Stimulated activated CD4-positive, alpha-beta T cell treated with anti-CD3 and anti-CD28 coated beads, Interleukin-15, amount 100 ng/mL, for 24 hours (primary cell): ENCODE measurements at regions not wholly inside any gene's neighbourhood (a gene's known extent, or its start where the extent isn't known, plus 50 kb on each side); places are given as distances from the start of the nearest gene placed in this dataset.
"Not testable (repeated sequence)": the region's sequence is repeated elsewhere in the genome, so short reads cannot be mapped to it uniquely, and the experiment has no call there.

Experiments
- DNase-seq: peaks from one replicate; pipeline ENCODE4 v3.0.0-alpha.2; 2020

GRCh38 chr10:106280896-106281460 lies 883.5 kb downstream of the SORCS1 start:
- no peak for DNase-seq

DNA sequence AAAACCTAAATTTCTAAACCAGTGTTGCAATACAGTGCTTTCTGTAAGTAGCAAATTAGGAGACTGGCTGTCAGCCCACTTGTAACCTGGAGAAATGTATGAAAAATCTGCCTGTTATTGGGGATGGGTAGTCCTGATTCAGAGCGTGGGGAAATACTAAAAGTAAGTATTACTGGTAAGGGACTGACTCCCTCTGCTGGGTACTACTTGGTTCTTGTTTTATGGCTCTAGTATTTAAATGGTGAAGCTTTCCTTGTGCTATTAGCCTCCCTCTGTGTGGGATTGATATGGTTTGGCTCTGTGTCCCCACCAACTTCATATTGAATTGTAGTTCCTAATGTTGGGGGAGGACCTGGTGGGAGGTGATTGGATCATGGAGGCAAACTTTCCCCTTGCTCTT lies 886.1 kb downstream of the SORCS1 start:
- DNase-seq, result no peak

- DNase-seq, result no peak
These were observed 893.3 kb downstream of the SORCS1 start for GRCh38 chr10:106271237-106271636.

GRCh38 chr10:106268000-106268399 lies 896.5 kb downstream of the SORCS1 start:
- no peak for DNase-seq

GRCh38 chr10:106267591-106267990 lies 896.9 kb downstream of the SORCS1 start:
- no peak for DNase-seq

DNA sequence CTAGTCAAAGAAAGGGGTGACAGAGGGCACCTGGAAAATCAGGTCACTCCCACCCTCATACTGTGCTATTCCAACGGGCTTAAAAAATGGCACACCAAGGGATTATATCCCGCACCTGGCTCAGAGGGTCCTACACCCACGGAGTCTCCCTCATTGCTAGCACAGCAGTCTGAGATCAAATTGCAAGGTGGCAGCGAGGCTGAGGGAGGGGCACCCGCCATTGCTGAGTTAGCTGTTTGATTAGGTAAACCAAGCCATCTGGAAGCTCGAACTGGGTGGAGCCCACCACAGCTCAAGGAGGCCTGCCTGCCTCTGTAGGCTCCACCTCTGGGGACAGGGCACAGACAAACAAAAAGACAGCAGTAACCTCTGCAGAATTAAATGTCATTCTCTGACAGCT lies 907.1 kb downstream of the SORCS1 start:
- not testable (repeated sequence) for DNase-seq

DNA sequence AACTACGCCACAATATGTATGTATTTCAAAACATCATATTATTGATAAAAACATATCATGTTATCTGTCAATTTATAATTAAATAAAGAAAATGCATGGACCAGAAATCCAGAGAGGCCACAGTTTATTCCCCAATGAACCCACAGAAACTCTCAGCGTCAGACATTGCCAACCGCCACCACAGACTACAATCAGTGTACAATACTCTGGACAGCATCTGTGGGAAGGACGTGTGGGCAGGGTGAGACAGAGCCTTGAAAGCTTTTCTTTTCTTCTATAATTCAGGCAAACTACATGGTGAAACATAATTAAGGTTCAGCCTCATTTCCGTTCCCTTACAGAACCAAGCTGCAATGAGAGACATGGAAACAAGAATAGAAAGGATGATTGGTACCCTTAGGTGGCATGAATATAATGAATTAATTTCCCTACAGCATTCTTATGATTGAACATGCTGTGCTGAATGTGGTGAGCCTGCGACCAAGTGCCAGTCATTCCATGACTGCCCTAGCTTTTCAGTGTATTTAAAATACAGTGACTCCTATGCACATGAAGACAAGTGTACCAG lies 909.3 kb downstream of the SORCS1 start:
- no peak for DNase-seq

- no peak for DNase-seq
These were observed 910.4 kb downstream of the SORCS1 start for GRCh38 chr10:106254071-106254470.

- DNase-seq, result no peak
These were observed 912.0 kb downstream of the SORCS1 start for GRCh38 chr10:106252541-106252940.

GRCh38 chr10:106251573-106251972 lies 912.9 kb downstream of the SORCS1 start:
- no peak for DNase-seq

GRCh38 chr10:106242301-106242700 lies 922.2 kb downstream of the SORCS1 start:
- DNase-seq, result no peak

DNA sequence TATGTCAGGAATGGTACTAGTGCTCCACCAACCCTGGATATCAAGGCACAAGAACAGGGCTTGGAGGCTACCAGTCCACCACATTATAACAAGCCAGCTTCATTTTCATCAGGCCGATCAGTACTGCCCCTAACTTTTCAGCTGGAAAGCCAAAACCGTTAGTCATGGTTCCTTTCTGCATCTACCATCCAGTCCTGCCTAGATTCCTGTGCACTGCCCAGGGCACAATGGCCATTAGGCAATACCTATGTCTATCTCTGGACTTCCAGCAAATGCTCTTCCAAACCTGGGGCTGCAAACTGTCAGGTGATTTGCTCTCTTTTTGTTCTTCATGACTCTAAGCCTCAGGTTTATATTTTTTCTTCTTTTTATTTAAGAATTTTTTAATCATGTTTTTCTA lies 937.7 kb downstream of the SORCS1 start:
- DNase-seq, result no peak

- DNase-seq, result no peak
These were observed 938.4 kb downstream of the SORCS1 start for GRCh38 chr10:106226142-106226541.

DNA sequence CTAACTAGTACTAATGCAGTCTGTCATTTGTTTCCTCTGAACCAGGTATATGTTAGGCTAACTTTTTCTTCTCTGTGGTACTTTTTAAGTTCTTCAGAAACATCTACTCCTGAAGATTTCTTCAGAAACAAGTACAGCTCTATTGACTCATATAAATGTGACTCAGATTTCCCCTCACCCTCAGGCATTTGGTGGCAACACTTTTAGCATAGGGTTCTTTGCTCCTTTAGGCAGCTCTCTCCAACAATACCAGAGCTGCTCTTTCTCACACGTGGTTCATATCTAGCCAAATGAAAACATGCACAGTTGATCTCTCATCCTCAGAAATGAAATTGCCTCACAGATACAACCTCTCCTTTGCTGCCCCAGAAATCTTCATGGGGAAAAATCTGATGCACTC lies 939.8 kb downstream of the SORCS1 start:
- DNase-seq, result no peak

DNA sequence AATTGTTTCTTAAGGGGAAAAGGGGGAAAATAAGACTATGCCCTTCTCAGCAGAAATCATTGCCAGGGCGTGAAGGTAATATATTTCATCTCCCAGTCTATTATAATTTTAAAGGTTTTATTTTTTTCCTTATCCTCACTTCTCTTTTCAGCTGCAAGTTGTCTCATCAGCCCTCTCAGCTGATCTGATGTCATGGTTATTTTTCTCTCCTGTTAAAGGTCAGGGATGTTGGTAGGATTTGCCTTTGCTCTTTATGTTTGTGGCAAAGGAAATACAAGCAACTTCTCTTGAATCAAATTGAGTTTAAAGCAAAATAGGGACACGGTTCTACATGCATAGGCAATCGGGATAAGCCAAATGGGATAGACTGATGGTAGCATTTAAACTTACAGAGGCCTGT lies 946.9 kb downstream of the SORCS1 start:
- no peak for DNase-seq

GRCh38 chr10:106216085-106216484 lies 948.4 kb downstream of the SORCS1 start:
- DNase-seq, result no peak

DNA sequence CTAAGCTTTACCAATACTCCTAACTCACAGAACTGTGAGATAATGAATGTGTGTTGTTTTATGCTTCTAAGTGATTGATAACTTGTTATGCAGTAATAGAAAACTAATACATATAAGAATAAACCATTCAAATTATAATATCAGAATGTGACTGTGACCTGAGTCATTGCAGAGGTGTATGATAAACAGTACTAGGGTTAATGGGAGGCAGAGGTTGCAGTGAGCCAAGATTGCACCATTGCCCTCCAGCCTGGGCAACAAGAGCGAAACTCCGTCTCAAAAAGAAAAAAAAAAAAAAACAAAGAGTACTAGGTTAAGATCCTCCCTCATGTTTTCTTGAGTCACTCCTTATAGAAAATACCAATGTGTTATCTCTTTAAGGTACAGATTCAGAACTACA lies 950.3 kb downstream of the SORCS1 start:
- no peak for DNase-seq

GRCh38 chr10:106213493-106213892 lies 951.0 kb downstream of the SORCS1 start:
- no peak for DNase-seq

GRCh38 chr10:106198275-106198674 lies 966.2 kb downstream of the SORCS1 start:
- no peak for DNase-seq

DNA sequence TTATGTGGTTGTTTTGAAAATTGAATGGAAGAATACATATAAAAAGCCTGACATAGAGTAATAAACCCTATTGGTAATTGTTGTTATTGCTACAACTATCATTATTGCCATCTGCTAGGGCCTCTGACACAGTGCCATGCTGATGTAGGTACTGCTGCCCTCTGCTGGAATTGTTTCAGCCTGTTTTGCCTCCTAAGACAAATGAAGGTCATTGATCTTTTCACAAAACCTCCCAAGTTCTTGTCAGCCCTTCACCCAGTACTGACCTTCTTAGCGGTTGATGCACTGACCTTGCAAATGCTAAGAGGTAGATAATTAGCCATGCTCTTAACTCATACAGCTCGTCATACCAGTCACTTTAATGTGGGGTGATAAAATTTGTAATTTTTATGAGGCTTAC lies 975.2 kb downstream of the SORCS1 start:
- peak; percentile 22 for DNase-seq

DNA sequence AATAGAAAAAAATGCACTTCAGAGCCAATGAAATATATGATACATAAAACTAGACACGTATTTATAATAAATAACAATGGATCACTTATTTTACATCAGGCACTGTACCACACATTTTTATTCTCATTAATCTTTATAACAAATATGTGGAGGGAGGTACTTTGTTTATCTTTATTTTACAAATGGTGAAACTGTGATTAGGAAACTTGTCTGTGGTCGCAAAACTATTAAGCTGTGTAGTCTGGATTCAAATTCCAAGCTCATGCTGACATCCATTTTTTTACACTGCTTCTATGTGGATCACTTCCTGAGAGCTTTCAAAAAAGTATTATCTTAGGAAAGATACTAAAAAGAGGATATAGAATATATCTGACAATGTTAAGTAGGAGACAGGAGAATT lies 978.6 kb downstream of the SORCS1 start:
- no peak for DNase-seq

DNA sequence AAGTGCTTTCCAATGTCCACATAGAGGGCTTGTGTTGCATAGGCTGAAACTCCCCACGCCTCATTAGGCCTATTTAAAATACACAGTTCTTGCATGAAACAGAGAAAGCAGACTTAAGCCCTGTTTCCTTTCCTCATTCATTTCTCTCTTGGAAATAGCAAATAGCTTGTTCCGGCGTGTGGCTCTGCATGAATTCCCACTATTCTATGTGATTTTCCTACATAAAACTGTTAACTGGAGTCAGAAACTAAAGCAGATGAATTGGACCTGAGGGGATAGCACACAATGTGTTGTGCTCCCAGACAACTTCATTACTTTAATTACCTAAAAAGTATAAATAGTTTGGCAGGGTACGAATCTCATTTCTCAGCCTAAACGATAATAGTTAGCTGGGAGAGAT lies 981.5 kb downstream of the SORCS1 start:
- DNase-seq, result no peak

DNA sequence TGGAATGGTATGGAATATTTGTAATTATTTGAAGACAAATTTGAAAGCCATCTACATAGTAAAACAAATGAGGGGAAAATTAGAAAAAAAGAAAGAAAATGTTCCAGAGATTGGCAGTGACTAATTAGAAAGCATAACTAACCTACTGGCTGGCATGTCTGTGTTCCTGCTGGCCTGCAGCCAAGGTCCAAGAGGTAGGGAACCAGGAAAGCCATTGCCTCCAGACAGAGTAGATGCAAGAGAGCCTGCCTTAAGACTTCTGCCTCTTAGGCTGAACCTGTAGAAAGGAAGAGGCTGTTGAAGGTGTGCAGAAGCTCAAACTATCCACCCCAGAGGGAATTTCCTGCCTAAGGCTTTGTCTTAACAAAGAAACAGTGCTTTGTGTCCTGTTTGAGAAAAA lies 982.0 kb downstream of the SORCS1 start:
- no peak for DNase-seq

DNA sequence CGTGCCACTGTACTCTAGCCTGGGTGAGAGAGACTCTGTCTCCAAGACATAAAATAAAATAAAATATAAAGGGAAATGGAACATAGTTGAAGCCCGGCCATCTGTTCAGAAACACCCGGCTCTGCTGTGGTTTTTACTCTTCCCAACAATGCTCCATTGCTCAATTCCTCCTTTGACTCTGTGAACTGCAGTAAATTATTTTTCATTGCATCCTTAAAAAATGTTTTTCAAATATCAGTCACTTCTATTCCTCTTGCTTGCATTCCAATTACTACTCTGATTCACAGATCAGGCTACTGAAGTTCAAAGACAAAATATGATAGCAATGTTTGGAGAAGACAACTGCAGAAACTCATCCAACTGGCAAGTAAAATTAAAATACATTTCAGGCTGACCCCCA lies 983.0 kb downstream of the SORCS1 start:
- DNase-seq, result no peak

DNA sequence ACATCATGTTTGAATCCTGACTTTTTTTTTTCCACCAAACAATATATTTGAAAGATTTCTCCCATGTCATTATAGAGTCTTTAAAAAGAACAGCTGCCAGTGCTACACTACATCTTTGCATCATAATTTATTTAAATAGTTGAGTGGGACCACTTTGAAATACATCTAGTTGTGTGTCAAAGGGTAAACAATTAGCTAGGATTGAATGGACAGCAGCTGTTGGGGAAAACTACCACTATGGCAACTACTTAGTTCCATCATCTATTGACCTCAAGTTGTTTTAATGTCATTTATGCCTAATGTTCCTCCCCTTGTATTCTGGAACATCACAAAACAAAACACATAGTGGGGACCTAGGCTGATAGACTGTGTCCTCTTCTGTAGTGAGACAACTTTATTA lies 985.1 kb downstream of the SORCS1 start:
- no peak for DNase-seq
